Endothelial cell (in vitro differentiated cells): ENCODE measurements at regions not wholly inside any gene's neighbourhood (a gene's known extent, or its start where the extent isn't known, plus 50 kb on each side); places are given as distances from the start of the nearest gene placed in this dataset.

ENCODE experiments used
- DNase-seq: peaks from one replicate; pipeline ENCODE4 v3.0.0; 2021; ENCODE audit warnings: low spot score
- H3K27ac Mint-ChIP-seq: one replicate; pipeline ENCODE4 v1.8.0; 2021; ENCODE audit warnings: mixed read lengths, inconsistent platforms; ENCODE audit not compliant: unreplicated experiment
- H3K27me3 Mint-ChIP-seq: one replicate; pipeline ENCODE4 v1.8.0; 2021; ENCODE audit warnings: mild to moderate bottlenecking, moderate library complexity, mixed read lengths, inconsistent platforms; ENCODE audit not compliant: unreplicated experiment
- H3K36me3 Mint-ChIP-seq: one replicate; pipeline ENCODE4 v1.8.0; 2021; ENCODE audit warnings: mild to moderate bottlenecking, low read depth, mixed read lengths, inconsistent platforms; ENCODE audit not compliant: unreplicated experiment
- H3K4me1 Mint-ChIP-seq: one replicate; pipeline ENCODE4 v1.8.0; 2021; ENCODE audit warnings: mild to moderate bottlenecking, mixed read lengths, inconsistent platforms; ENCODE audit not compliant: unreplicated experiment
- H3K4me3 Mint-ChIP-seq: one replicate; pipeline ENCODE4 v1.8.0; 2021; ENCODE audit warnings: mild to moderate bottlenecking, mixed read lengths, inconsistent platforms; ENCODE audit not compliant: unreplicated experiment
- H3K9me3 Mint-ChIP-seq: one replicate; pipeline ENCODE4 v1.8.0; 2021; ENCODE audit warnings: mixed read lengths, inconsistent platforms; ENCODE audit not compliant: unreplicated experiment
- TF ChIP-seq, protein P1 (sequence below): fragments of 200-600 bp; sonication (generic); IDR thresholded peaks from one replicate; pipeline ENCODE4 v1.5.0; 2021; ENCODE audit warnings: antibody characterized with exemption; ENCODE audit not compliant: unreplicated experiment

DNA sequence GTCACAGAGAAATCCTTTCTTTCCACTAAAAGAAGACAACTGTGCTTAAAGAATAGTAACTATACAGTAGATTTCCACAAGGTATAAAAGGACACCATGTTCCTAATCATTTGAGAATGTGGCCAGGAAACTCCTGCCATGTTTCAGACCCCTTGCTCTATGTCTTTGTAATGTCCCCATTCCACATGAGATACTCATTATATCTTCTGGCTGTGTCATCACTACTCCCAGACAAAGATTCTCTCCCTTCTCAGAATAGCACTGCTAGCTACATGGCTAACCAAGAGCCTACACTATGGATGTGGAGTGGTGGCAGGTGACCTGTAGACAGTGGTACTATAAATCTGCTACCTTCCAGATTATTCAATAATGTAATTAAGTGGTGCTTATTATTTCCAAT is 218.1 kb upstream of the MCHR2 start:
- Mint-ChIP-seq H3K27ac (no peak overlapping the region), H3K27me3 (peaks cover 2% of the 10 kb centered on the region), H3K4me3 (no peak overlapping the region), H3K9me3 (no peaks in the 10 kb centered on the region), H3K4me1 (no peaks in the 10 kb centered on the region), H3K36me3 (no peaks in the 10 kb centered on the region)
- TF ChIP-seq, protein P1, sequence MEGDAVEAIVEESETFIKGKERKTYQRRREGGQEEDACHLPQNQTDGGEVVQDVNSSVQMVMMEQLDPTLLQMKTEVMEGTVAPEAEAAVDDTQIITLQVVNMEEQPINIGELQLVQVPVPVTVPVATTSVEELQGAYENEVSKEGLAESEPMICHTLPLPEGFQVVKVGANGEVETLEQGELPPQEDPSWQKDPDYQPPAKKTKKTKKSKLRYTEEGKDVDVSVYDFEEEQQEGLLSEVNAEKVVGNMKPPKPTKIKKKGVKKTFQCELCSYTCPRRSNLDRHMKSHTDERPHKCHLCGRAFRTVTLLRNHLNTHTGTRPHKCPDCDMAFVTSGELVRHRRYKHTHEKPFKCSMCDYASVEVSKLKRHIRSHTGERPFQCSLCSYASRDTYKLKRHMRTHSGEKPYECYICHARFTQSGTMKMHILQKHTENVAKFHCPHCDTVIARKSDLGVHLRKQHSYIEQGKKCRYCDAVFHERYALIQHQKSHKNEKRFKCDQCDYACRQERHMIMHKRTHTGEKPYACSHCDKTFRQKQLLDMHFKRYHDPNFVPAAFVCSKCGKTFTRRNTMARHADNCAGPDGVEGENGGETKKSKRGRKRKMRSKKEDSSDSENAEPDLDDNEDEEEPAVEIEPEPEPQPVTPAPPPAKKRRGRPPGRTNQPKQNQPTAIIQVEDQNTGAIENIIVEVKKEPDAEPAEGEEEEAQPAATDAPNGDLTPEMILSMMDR: no peak
- no peak for DNase-seq

DNA sequence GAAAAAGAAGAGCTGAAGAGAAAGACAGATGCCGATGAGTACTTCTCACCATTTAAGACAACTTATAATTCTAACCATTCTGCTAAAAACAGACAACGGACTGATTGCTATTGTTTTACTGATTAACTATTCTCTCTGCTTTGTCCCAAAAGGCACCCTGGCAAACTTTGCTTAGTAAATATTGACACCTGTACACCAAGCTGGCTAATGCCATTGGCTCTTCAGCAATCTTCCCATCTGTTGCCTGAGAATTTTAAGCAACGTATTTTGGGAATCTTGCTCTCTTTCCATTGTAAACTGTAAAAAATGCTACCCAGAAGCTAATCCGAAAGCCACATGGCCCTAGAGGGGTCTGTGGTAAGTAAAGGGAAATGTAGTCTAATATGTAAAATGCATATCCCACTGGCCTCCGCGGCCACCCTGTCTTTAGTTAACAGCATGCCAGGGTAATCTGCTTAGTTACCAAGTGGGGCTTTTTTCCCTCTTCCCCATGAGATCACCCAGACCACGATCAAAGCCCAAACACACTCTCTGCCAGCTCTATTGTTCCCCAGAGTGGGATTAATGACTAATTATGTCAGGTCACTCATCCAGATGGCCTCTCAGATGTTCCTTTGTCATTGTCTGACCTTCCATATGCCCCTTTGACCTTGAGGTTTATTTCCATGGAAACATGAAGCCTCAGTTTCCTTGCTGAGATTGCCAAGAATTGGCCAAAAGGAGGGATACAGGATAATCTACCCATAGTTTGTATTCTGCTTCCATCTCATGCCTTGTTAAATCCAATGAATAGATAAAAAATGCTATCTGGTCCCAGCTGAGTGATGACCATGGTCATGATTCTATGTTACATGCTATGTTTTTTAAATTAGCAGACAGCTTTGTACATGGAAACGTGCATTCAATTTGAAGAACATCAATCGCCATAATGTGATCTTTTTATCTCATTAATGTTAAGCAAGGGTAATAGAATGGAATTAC is 216.4 kb upstream of the MCHR2 start:
- H3K4me3 Mint-ChIP-seq: no peak overlapping the region
- no peaks in the 10 kb centered on the region for H3K9me3 Mint-ChIP-seq
- H3K4me1 Mint-ChIP-seq: no peaks in the 10 kb centered on the region
- TF ChIP-seq, protein P1: no peak
- H3K27ac Mint-ChIP-seq: no peak overlapping the region
- H3K36me3 Mint-ChIP-seq: no peaks in the 10 kb centered on the region
- H3K27me3 Mint-ChIP-seq: peaks cover 2% of the 10 kb centered on the region
- no peak for DNase-seq

DNA sequence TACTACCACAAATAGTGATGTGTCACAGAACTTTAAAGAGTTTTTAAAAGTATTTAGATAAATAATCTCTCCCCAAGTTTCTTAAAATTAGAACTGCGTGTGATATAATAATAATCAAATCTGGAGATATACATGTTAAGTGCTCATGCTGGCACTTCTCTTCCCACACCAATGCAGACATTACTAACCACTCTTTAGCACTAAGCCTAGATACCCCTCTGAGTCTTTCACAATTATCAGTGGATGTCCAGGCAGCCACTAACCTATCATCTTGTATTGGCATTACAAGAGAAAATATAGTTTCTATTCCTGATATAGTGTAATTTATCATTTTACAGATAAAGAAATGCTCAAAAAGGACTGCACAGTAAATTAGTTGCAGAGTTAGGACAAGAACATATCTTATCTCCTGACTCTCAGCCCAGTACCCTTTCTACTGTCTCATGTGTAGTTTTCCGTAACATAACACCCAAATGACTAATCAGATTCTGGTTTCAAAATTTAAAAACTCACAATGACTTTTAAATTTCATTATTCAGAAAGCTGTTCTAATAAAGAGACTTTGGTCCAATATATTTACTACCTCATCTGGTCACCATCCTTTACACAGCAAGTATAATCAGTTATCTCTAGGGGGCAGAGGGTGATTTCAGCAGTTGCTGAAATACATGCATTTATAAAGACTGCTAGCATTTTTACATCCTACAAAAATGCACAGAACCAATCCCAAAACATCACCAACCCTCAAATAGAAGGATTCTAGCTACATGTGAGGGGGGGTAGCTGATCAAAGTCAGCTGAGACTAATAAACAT is 215.5 kb upstream of the MCHR2 start:
- TF ChIP-seq, protein P1: no peak
- Mint-ChIP-seq H3K9me3 (no peaks in the 10 kb centered on the region), H3K4me1 (no peaks in the 10 kb centered on the region), H3K4me3 (no peak overlapping the region), H3K27me3 (peaks cover 2% of the 10 kb centered on the region), H3K27ac (no peak overlapping the region), H3K36me3 (no peaks in the 10 kb centered on the region)
- DNase-seq: no peak

DNA sequence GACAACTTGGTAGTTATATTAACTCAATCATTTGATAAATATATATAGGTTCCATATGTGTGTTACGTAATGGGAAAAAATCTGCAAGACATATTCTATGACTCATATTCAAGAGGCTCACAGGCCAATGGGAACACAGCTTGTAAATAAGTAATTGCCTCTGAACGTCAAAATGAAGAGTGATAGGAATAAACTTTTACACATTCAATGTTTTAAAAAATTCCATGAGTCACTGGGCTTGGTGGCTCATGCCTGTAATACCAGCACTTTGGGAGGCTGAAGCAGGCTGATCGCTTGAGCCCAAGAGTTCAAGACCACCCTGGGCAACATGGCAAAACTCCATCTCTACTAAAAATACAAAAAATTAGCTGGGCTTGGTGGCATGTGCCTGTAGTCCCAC is 209.4 kb upstream of the MCHR2 start:
- no peak for DNase-seq
- H3K4me1 Mint-ChIP-seq: no peaks in the 10 kb centered on the region
- H3K27me3 Mint-ChIP-seq: no peaks in the 10 kb centered on the region
- H3K27ac Mint-ChIP-seq: no peak overlapping the region
- TF ChIP-seq, protein P1: no peak
- no peak overlapping the region for H3K4me3 Mint-ChIP-seq
- no peaks in the 10 kb centered on the region for H3K36me3 Mint-ChIP-seq
- H3K9me3 Mint-ChIP-seq: no peaks in the 10 kb centered on the region
